ENCODE measurements at regions not wholly inside any gene's neighbourhood (a gene's known extent, or its start where the extent isn't known, plus 50 kb on each side); places are given as distances from the start of the nearest gene placed in this dataset.
"Not testable (repeated sequence)": the region's sequence is repeated elsewhere in the genome, so short reads cannot be mapped to it uniquely, and the experiment has no call there.

DNA sequence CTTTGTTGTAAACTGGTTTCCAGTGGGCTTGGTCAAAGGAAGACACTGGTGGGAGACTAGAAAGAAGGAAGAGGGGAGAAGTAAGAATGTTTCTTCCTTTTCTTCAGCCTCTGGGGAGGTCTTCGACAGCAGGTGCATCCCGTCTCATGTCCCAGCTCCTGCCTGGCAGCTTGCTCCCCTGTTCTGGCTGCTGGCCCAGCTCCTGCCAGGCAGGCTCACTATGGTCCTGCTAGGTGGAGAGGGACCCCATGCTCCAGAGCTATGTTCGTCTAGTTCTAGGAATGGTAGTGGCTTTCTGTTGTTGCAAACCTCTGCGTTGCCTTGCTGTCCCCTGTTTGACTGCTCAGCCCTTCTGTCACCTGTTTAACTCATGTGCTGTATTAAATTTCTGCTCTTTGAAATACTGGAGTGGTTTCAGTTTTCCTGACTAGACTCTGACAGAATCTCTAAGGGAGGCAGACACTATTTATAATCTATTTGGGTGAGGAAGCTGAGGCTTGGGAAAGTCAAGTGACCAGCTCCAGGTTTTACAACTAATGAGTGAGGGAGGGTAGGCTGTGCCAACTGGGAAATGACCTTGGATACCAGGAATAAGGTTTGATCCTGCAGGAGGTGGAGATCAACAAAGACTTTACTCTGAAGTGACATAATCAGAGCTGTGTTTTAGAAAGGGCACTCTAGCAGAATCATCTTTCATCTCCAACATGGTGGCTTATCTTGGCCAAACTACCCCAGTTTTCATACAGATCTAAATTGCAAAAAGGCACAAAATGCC is 94.7 kb upstream of the DDHD1 start:
- in situ Hi-C loops (cut with MboI; ENCODE audit: low sequenced_read_pairs), result no loop called here

DNA sequence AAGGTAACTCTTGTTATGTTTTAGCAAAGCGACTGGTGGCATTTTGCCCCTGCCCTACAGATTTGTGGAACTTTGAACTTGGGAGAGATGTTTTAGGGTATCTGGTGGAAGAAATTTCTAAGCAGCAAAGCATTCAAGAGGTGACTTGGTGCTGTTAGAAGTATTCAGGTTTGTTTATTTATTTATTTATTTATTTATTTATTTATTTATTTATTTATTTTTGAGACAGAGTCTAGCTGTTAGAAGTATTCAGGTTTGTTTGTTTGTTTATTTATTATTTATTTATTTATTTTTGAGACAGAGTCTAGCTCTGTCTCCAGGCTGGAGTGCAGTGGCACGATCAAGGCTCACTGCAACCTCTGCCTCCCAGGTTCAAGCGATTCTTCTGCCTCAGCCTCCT is 89.8 kb upstream of the DDHD1 start:
- in situ Hi-C loops (cut with MboI; ENCODE audit: low sequenced_read_pairs), result not testable (repeated sequence)

DNA sequence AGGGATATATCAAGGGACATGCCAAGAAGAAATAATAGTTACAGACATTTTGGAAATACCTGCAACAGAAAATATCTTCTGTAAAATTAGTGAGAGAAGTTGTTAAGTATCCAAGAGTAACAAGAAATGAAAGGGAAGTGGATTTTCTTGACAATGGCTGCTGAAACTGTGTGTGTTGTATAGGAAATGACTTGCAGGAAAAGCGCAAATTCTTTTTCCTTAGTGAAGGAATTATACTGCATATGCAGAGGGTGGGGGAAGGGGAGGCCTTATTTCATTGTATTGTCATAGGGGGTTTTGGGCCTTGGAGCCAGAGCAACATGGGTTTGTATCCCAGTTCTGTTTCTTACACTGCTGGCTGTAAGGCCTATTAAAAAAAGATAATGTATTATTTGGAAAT is 84.4 kb upstream of the DDHD1 start:
- in situ Hi-C loops (cut with MboI; ENCODE audit: low sequenced_read_pairs), result no loop called here

GRCh38 chr14:53236708-53237107 is 83.6 kb upstream of the DDHD1 start:
- in situ Hi-C loops (cut with MboI; ENCODE audit: low sequenced_read_pairs), result no loop called here

- in situ Hi-C loops (cut with MboI; ENCODE audit: low sequenced_read_pairs), result no loop called here
Observed at GRCh38 chr14:53231171-53231570, 78.0 kb upstream of the DDHD1 start.

GRCh38 chr14:53228966-53229365 is 75.8 kb upstream of the DDHD1 start:
- in situ Hi-C loops (cut with MboI; ENCODE audit: low sequenced_read_pairs), result no loop called here

- in situ Hi-C loops (cut with MboI; ENCODE audit: low sequenced_read_pairs), result no loop called here
Observed at GRCh38 chr14:53227154-53227718, 74.1 kb upstream of the DDHD1 start.

DNA sequence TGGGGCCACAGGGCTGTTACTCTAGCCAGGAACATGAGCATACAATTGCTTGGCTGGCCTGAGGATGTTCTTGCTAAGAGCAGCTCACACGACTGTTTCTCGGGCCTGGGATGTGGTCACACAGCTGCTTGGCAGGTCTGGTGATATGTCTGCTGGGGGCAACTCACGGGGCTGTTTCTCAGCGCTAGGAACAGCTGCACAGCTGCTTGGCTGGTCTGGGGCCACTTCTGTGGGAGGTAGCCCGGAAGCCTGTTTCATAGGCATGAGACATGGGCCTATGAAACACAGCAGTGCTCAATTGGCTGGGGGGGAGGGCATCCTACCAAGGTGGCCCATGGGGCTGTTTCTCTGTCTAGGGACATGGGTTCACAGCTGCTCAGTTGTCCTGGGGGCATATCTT is 73.4 kb upstream of the DDHD1 start:
- in situ Hi-C loops (cut with MboI; ENCODE audit: low sequenced_read_pairs), result no loop called here

DNA sequence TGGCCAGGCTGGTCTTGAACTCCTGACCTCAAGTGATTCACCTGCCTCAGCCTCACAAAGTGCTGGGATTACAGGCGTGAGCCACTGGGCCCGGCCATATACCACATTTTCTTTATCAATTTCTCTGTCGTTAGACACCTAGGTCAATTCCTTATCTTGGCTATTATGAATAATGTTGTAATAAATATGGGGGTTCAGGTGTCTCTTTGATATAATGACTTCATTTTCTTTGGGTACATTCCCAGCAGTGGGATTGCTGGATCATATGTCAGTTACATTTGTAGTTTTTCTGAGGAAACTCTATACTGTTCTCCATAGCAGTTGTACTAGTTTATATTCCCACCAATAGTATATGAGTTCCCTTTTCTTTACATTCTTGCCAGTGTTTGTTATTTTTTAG is 67.8 kb upstream of the DDHD1 start:
- in situ Hi-C loops (cut with MboI; ENCODE audit: low sequenced_read_pairs), result no loop called here

DNA sequence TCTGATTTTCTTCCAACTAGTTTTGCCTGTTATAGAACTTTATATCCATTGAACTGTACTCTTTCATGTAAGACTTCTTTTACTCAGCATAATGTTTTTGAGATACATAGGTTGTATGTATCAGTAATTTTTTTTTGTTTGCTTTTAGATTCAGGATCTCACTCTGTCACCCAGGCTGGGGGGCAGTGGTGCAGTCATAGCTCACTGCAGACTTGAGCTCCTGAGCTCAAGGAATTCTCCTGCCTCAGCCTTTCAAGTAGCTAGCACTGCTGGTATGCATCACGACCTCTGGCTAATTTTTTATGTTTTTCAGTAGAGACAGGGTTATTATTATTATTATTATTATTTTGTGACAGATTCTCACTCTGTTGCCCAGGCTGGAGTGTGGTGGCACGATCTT is 65.0 kb upstream of the DDHD1 start:
- in situ Hi-C loops (cut with MboI; ENCODE audit: low sequenced_read_pairs), result no loop called here

DNA sequence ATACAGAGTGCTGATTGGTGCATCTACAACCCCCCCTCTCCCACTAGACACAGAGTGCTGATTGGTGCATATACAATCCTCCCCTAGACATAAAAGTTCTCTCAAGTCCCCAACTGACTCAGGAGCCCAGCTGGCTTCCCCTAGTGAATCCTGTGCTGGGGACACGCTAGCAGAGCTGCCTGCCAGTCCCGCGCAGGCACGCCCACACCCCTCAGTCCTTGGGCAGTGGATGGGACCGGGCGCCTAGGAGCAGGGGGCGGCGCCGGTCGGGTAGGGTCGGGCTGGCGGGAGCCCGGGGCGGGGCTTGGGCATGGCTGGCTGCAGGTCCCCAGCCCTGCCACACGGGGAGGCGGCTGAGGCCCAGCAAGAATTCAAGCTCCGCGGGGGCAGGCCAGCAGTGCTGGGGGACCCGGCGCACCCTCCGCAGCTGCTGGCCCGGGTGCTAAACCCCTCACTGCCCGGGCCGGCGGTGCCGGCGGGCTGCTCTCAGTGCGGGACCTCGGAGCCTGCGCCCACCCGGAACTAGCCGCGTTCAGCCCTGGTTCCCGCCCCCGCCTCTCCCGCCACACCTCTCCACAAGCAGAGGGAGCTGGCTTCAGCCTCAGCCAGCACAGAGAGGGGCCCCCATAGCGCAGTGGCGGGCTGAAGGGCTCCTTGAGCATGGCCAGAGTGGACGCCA is 64.3 kb upstream of the DDHD1 start:
- in situ Hi-C loops (cut with MboI; ENCODE audit: low sequenced_read_pairs), result no loop called here

DNA sequence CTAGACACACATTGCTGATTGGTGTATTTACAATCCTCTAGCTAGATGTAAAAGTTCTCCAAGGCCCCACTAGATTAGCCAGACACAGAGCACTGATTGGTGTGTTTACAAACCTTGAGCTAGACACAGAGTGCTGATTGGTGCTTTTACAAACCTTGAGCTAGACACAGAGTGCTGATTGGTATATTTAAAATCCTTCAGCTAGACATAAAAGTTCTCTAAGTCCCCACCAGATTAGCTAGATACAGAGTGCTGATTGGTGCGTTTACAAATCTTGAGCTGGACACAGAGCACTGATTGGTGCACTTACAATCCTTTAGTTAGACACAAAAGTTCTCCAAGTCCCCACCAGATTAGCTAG is 63.8 kb upstream of the DDHD1 start:
- in situ Hi-C loops (cut with MboI; ENCODE audit: low sequenced_read_pairs), result not testable (repeated sequence)

- in situ Hi-C loops (cut with MboI; ENCODE audit: low sequenced_read_pairs), result not testable (repeated sequence)
Observed at GRCh38 chr14:53216478-53216877, 63.4 kb upstream of the DDHD1 start.

GRCh38 chr14:53215101-53215500 is 62.0 kb upstream of the DDHD1 start:
- in situ Hi-C loops (cut with MboI; ENCODE audit: low sequenced_read_pairs), result no loop called here

- in situ Hi-C loops (cut with MboI; ENCODE audit: low sequenced_read_pairs), result no loop called here
Observed at GRCh38 chr14:53214384-53214783, 61.3 kb upstream of the DDHD1 start.

DNA sequence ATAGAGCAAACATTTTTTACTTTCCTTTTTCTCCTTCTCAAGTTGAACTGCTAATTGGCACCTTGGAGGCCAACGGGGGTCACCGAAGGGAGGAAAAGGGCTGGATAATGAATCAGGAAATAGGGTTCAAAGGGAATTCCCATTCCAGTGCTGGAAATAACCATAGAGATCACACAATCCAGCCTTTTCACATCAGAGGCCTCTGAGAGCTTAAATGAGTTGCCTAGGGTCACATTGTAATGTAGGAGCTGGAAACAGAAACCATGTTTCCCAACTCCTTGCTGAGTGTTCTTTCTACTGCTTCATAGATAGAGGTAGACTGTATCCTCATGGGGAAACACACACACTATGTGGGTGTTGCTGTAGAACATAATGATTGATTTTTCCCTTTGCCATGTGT is 60.6 kb upstream of the DDHD1 start:
- in situ Hi-C loops (cut with MboI; ENCODE audit: low sequenced_read_pairs), result no loop called here

DNA sequence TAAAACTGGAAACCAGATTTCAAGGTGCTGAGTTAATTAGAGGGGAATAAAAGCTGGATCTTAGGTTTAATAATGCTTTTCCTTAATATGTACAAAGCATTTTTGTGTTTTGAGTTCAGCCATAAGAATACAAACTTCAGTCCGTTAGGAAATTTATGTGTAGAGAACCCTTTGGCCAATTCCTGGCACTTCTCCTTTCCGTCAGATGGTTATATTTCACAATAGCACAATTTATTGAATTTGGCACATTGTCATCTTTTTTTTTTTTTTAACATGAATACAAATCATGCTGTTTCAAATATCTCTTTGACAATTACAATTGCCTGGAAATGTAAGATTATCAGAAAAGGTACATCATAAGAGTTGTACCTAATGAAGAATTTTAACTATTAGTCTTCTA is 56.2 kb upstream of the DDHD1 start:
- in situ Hi-C loops (cut with MboI; ENCODE audit: low sequenced_read_pairs), result no loop called here

Data from HL-60/S4 treated with phorbol 12-myristate 13-acetate at 8.2 ng/mL for 4 days and 3 days (cell line).